ENCODE measurements at regions not wholly inside any gene's neighbourhood (a gene's known extent, or its start where the extent isn't known, plus 50 kb on each side); places are given as distances from the start of the nearest gene placed in this dataset.

GRCh38 chr5:1731091-1731639 lies 68.5 kb downstream of the MRPL36 start:
- no peak for ATAC-seq

GRCh38 chr5:1730487-1730847 lies 69.2 kb downstream of the MRPL36 start:
- TF ChIP-seq CREB5 (CRISPR knock-in tag; IDR thresholded peaks at IDR 0.05; ENCODE audit: low read depth) (no peak), ESRRG (CRISPR knock-in tag; IDR thresholded peaks at IDR 0.05) (no peak), ARNTL (CRISPR knock-in tag; IDR thresholded peaks at IDR 0.05; ENCODE audit: borderline replicate concordance, low read depth) (no peak)
- ATAC-seq: no peak

More at GRCh38 chr5:1731091-1731639, 68.5 kb downstream of the MRPL36 start:
- no peak for TF ChIP-seq GLIS3 (CRISPR knock-in tag; IDR thresholded peaks at IDR 0.05)
- TF ChIP-seq ARNTL (CRISPR knock-in tag; IDR thresholded peaks at IDR 0.05; ENCODE audit: borderline replicate concordance, low read depth): no peak
- no peak for TF ChIP-seq ZNF8 (CRISPR knock-in tag; IDR thresholded peaks at IDR 0.05)
- no peak for TF ChIP-seq ZNF70 (CRISPR knock-in tag; IDR thresholded peaks at IDR 0.05)
- no peak for TF ChIP-seq ZFP3 (CRISPR knock-in tag; IDR thresholded peaks at IDR 0.05)
- no peak for TF ChIP-seq BACH2 (CRISPR knock-in tag; IDR thresholded peaks at IDR 0.05; ENCODE audit: borderline replicate concordance)
- no peak for TF ChIP-seq CSRNP3 (CRISPR knock-in tag; IDR thresholded peaks at IDR 0.05)
- no peak for TF ChIP-seq ZC3H10 (CRISPR knock-in tag; IDR thresholded peaks at IDR 0.05)
- no peak for TF ChIP-seq TCF4 (CRISPR knock-in tag; IDR thresholded peaks at IDR 0.05; ENCODE audit: borderline replicate concordance)
- no peak for TF ChIP-seq TOX (CRISPR knock-in tag; IDR thresholded peaks at IDR 0.05; ENCODE audit: borderline replicate concordance)
- no peak for TF ChIP-seq ESRRG (CRISPR knock-in tag; IDR thresholded peaks at IDR 0.05)
- TF ChIP-seq SNAI2 (CRISPR knock-in tag; IDR thresholded peaks at IDR 0.05): no peak
- TF ChIP-seq ISL1 (CRISPR knock-in tag; IDR thresholded peaks at IDR 0.05): no peak
- no peak for TF ChIP-seq PPARA (CRISPR knock-in tag; IDR thresholded peaks at IDR 0.05; ENCODE audit: borderline replicate concordance)

- no peak for TF ChIP-seq CREB5 (CRISPR knock-in tag; IDR thresholded peaks at IDR 0.05; ENCODE audit: low read depth)
- TF ChIP-seq CSRNP3 (CRISPR knock-in tag; IDR thresholded peaks at IDR 0.05): no peak
- TF ChIP-seq RARB (CRISPR knock-in tag; IDR thresholded peaks at IDR 0.05): no peak
- no peak for TF ChIP-seq TOX (CRISPR knock-in tag; IDR thresholded peaks at IDR 0.05; ENCODE audit: borderline replicate concordance)
- TF ChIP-seq TSHZ2 (CRISPR knock-in tag; IDR thresholded peaks at IDR 0.05): no peak
- no peak for TF ChIP-seq ZNF8 (CRISPR knock-in tag; IDR thresholded peaks at IDR 0.05)
- no peak for TF ChIP-seq PPARA (CRISPR knock-in tag; IDR thresholded peaks at IDR 0.05; ENCODE audit: borderline replicate concordance)
- TF ChIP-seq GLIS3 (CRISPR knock-in tag; IDR thresholded peaks at IDR 0.05): no peak
- no peak for TF ChIP-seq ZNF565 (CRISPR knock-in tag; conservative IDR thresholded peaks at IDR 0.05; ENCODE audit: low read depth)
- TF ChIP-seq ZNF70 (CRISPR knock-in tag; IDR thresholded peaks at IDR 0.05): no peak
- TF ChIP-seq, protein P1, sequence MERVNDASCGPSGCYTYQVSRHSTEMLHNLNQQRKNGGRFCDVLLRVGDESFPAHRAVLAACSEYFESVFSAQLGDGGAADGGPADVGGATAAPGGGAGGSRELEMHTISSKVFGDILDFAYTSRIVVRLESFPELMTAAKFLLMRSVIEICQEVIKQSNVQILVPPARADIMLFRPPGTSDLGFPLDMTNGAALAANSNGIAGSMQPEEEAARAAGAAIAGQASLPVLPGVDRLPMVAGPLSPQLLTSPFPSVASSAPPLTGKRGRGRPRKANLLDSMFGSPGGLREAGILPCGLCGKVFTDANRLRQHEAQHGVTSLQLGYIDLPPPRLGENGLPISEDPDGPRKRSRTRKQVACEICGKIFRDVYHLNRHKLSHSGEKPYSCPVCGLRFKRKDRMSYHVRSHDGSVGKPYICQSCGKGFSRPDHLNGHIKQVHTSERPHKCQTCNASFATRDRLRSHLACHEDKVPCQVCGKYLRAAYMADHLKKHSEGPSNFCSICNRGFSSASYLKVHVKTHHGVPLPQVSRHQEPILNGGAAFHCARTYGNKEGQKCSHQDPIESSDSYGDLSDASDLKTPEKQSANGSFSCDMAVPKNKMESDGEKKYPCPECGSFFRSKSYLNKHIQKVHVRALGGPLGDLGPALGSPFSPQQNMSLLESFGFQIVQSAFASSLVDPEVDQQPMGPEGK (CRISPR knock-in tag; IDR thresholded peaks at IDR 0.05; ENCODE audit: borderline replicate concordance): no peak
- no peak for TF ChIP-seq ISL1 (CRISPR knock-in tag; IDR thresholded peaks at IDR 0.05)
- no peak for TF ChIP-seq ZFP30 (CRISPR knock-in tag; IDR thresholded peaks at IDR 0.05)
- no peak for TF ChIP-seq ZC3H10 (CRISPR knock-in tag; IDR thresholded peaks at IDR 0.05)
- TF ChIP-seq CSDC2 (CRISPR knock-in tag; IDR thresholded peaks at IDR 0.05): no peak
- ATAC-seq: no peak
Observed at GRCh38 chr5:1729641-1730486, 69.8 kb downstream of the MRPL36 start.
